Neural progenitor cell (in vitro differentiated cells): ENCODE measurements at regions not wholly inside any gene's neighbourhood (a gene's known extent, or its start where the extent isn't known, plus 50 kb on each side); places are given as distances from the start of the nearest gene placed in this dataset.

Source experiments
- CTCF ChIP-seq: fragments of 200-600 bp; sonication (generic); IDR thresholded peaks from 2 replicates; pipeline ENCODE4 v1.5.1; 2017; ENCODE audit warnings: antibody characterized with exemption, mild to moderate bottlenecking
- EZH2 ChIP-seq: fragments of 200-600 bp; sonication (generic); IDR thresholded peaks from 2 replicates; pipeline ENCODE4 v1.6.1; 2017; ENCODE audit warnings: antibody characterized with exemption, mild to moderate bottlenecking, moderate library complexity

DNA sequence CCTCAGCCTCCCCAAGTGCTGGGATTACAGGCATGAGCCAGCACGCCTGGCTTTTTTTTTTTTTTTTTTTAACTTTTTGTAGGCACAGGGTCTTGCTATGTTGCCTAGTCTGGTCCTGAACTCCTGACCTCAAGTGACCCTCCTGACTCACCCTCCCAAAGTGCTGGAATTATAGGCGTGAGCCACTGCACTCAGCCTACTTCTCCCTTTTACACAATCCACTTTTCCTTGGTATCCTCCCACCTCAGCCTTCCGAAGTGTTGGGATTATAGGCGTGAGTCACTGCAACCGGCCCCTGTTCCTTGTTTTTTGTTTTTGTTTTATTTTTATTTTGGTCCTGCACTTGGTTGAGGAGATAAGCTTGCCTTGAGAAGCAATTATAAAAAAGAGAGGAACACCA is 75.9 kb upstream of the KMT2C start:
- TF ChIP-seq CTCF (no peak), EZH2 (no peak)
